Neural progenitor cell (in vitro differentiated cells): ENCODE measurements at regions not wholly inside any gene's neighbourhood (a gene's known extent, or its start where the extent isn't known, plus 50 kb on each side); places are given as distances from the start of the nearest gene placed in this dataset.

Experiments used
- DNase-seq: peaks from one replicate; pipeline ENCODE4 v3.0.0-alpha.2; 2016; ENCODE audit warnings: low spot score
- H2AFZ ChIP-seq: fragments of 200-600 bp; sonication (generic); replicated peaks from 2 replicates; pipeline ENCODE4 v1.6.1; 2016; ENCODE audit warnings: antibody characterized with exemption
- H3F3A ChIP-seq: fragments of 200-600 bp; sonication (generic); 2 replicates; pipeline ENCODE4 v1.6.1; 2016; ENCODE audit warnings: antibody characterized with exemption, low read depth
- H3K27ac ChIP-seq: fragments of 200-600 bp; sonication (generic); 2 replicates; pipeline ENCODE4 v1.5.1; 2016; ENCODE audit warnings: mild to moderate bottlenecking
- H3K27me3 ChIP-seq: fragments of 200-600 bp; sonication (generic); 2 replicates; pipeline ENCODE4 v1.6.1; 2016; ENCODE audit warnings: mild to moderate bottlenecking, moderate library complexity
- H3K36me3 ChIP-seq: fragments of 200-600 bp; sonication (generic); 2 replicates; pipeline ENCODE4 v1.5.1; 2016
- H3K4me1 ChIP-seq: fragments of 200-600 bp; sonication (generic); 2 replicates; pipeline ENCODE4 v1.6.1; 2016; ENCODE audit warnings: mixed run types
- H3K4me2 ChIP-seq: fragments of 200-600 bp; sonication (generic); 2 replicates; pipeline ENCODE4 v1.6.1; 2016
- H3K4me3 ChIP-seq: fragments of 200-600 bp; sonication (generic); 2 replicates; pipeline ENCODE4 v1.5.1; 2016
- H3K79me2 ChIP-seq: fragments of 200-600 bp; sonication (generic); 2 replicates; pipeline ENCODE4 v1.6.1; 2016; ENCODE audit warnings: low read depth
- H3K9ac ChIP-seq: fragments of 200-600 bp; sonication (generic); 2 replicates; pipeline ENCODE4 v1.6.1; 2016
- H3K9me3 ChIP-seq: fragments of 200-600 bp; sonication (generic); 2 replicates; pipeline ENCODE4 v1.5.1; 2016; ENCODE audit warnings: low read depth
- H4K20me1 ChIP-seq: fragments of 200-600 bp; sonication (generic); 2 replicates; pipeline ENCODE4 v1.6.1; 2016; ENCODE audit warnings: low read depth
- H3K27ac Mint-ChIP-seq: 3 replicates; pipeline ENCODE4 v1.8.0; 2021; ENCODE audit warnings: mixed read lengths
- H3K27me3 Mint-ChIP-seq: 2 replicates; pipeline ENCODE4 v1.8.0; 2022; ENCODE audit warnings: low read depth, mild to moderate bottlenecking, inconsistent platforms, moderate library complexity, mixed read lengths; ENCODE audit not compliant: insufficient read depth
- H3K36me3 Mint-ChIP-seq: 3 replicates; pipeline ENCODE4 v1.8.0; 2021; ENCODE audit warnings: mixed read lengths
- H3K4me1 Mint-ChIP-seq: 3 replicates; pipeline ENCODE4 v1.8.0; 2021; ENCODE audit warnings: mixed read lengths
- H3K4me3 Mint-ChIP-seq: 3 replicates; pipeline ENCODE4 v1.8.0; 2021; ENCODE audit warnings: mild to moderate bottlenecking, moderate library complexity, mixed read lengths
- H3K9me3 Mint-ChIP-seq: 3 replicates; pipeline ENCODE4 v1.8.0; 2020; ENCODE audit warnings: mixed read lengths
- CTCF ChIP-seq: fragments of 200-600 bp; sonication (generic); IDR thresholded peaks from 2 replicates; pipeline ENCODE4 v1.5.1; 2017; ENCODE audit warnings: antibody characterized with exemption, mild to moderate bottlenecking
- EZH2 ChIP-seq: fragments of 200-600 bp; sonication (generic); IDR thresholded peaks from 2 replicates; pipeline ENCODE4 v1.6.1; 2017; ENCODE audit warnings: antibody characterized with exemption, mild to moderate bottlenecking, moderate library complexity
- EZH2phosphoT487 ChIP-seq: fragments of 200-600 bp; sonication (generic); IDR thresholded peaks from 2 replicates; pipeline ENCODE4 v1.6.1; 2017; ENCODE audit warnings: antibody characterized with exemption

- Mint-ChIP-seq H3K9me3 (peaks cover 12% of the 10 kb centered on the region), H3K27ac (no peak overlapping the region), H3K4me3 (no peak overlapping the region), H3K36me3 (no peaks in the 10 kb centered on the region), H3K27me3 (peaks cover 5% of the 10 kb centered on the region), H3K4me1 (no peaks in the 10 kb centered on the region)
- Histone ChIP-seq H3K4me1 (no peaks in the 10 kb centered on the region), H3K9me3 (no peaks in the 10 kb centered on the region), H3K9ac (no peak overlapping the region), H3K36me3 (no peaks in the 10 kb centered on the region), H3K27me3 (no peaks in the 10 kb centered on the region), H3K4me3 (no peak overlapping the region), H2AFZ (no peak overlapping the region), H3K79me2 (no peaks in the 10 kb centered on the region), H3K27ac (no peak overlapping the region), H3F3A (no peaks in the 10 kb centered on the region), H3K4me2 (no peak overlapping the region), H4K20me1 (no peaks in the 10 kb centered on the region)
- TF ChIP-seq CTCF, result no peak
- no peak for TF ChIP-seq EZH2
- TF ChIP-seq EZH2phosphoT487, result no peak
- no peak for DNase-seq
Observed at GRCh38 chr4:141290771-141291170, 70.1 kb downstream of the ZNF330 start.

GRCh38 chr4:141294306-141294705 is 73.6 kb downstream of the ZNF330 start:
- Histone ChIP-seq H3K4me2 (no peak overlapping the region), H3K4me1 (no peaks in the 10 kb centered on the region), H3F3A (no peaks in the 10 kb centered on the region), H2AFZ (no peak overlapping the region), H3K27me3 (no peaks in the 10 kb centered on the region), H3K4me3 (no peak overlapping the region), H3K36me3 (no peaks in the 10 kb centered on the region), H3K27ac (no peak overlapping the region), H3K9ac (no peak overlapping the region), H3K9me3 (no peaks in the 10 kb centered on the region), H4K20me1 (no peaks in the 10 kb centered on the region), H3K79me2 (no peaks in the 10 kb centered on the region)
- Mint-ChIP-seq H3K4me3 (no peak overlapping the region), H3K27me3 (peaks cover 5% of the 10 kb centered on the region), H3K4me1 (no peaks in the 10 kb centered on the region), H3K36me3 (no peaks in the 10 kb centered on the region), H3K27ac (no peak overlapping the region), H3K9me3 (peaks cover 12% of the 10 kb centered on the region)
- DNase-seq, result no peak
- no peak for TF ChIP-seq CTCF
- no peak for TF ChIP-seq EZH2
- TF ChIP-seq EZH2phosphoT487, result no peak

- peaks cover 3% of the 10 kb centered on the region for H3K27me3 Mint-ChIP-seq
- no peaks in the 10 kb centered on the region for H3K36me3 Mint-ChIP-seq
- H3K4me1 Mint-ChIP-seq, result no peaks in the 10 kb centered on the region
Observed at GRCh38 chr4:141301216-141301615, 80.5 kb downstream of the ZNF330 start.

More at GRCh38 chr4:141301216-141301615, 80.5 kb downstream of the ZNF330 start:
- Histone ChIP-seq H3K4me3 (no peak overlapping the region), H2AFZ (no peak overlapping the region), H3K4me1 (no peaks in the 10 kb centered on the region), H3K27me3 (no peaks in the 10 kb centered on the region), H3K4me2 (no peak overlapping the region), H3F3A (no peaks in the 10 kb centered on the region), H3K9ac (no peak overlapping the region), H3K27ac (no peak overlapping the region), H3K9me3 (no peaks in the 10 kb centered on the region), H3K79me2 (no peaks in the 10 kb centered on the region), H4K20me1 (no peaks in the 10 kb centered on the region), H3K36me3 (no peaks in the 10 kb centered on the region)
- DNase-seq, result no peak
- Mint-ChIP-seq H3K27ac (no peak overlapping the region), H3K4me3 (no peak overlapping the region), H3K9me3 (no peaks in the 10 kb centered on the region)
- TF ChIP-seq EZH2 (no peak), CTCF (no peak), EZH2phosphoT487 (no peak)
